CD1c-positive myeloid dendritic cell (primary cell): ENCODE measurements at regions not wholly inside any gene's neighbourhood (a gene's known extent, or its start where the extent isn't known, plus 50 kb on each side); places are given as distances from the start of the nearest gene placed in this dataset.

Experiments
- DNase-seq: peaks from one replicate; pipeline ENCODE4 v3.0.0-alpha.2; 2016; ENCODE audit errors: extremely low spot score

- DNase-seq = no peak
Measured at GRCh38 chr11:97279341-97279740, 889.5 kb downstream of the JRKL start.

- no peak for DNase-seq
Measured at GRCh38 chr11:97280347-97280746, 890.5 kb downstream of the JRKL start.

- no peak for DNase-seq
Measured at GRCh38 chr11:97289823-97290222, 900.0 kb downstream of the JRKL start.

GRCh38 chr11:97290464-97291041 is 900.7 kb downstream of the JRKL start:
- no peak for DNase-seq

GRCh38 chr11:97296301-97296700 is 906.5 kb downstream of the JRKL start:
- DNase-seq = no peak

- no peak for DNase-seq
Measured at GRCh38 chr11:97309291-97309690, 919.5 kb downstream of the JRKL start.

GRCh38 chr11:97325693-97326092 is 935.9 kb downstream of the JRKL start:
- no peak for DNase-seq

- DNase-seq = no peak
Measured at GRCh38 chr11:97332271-97332670, 942.5 kb downstream of the JRKL start.

GRCh38 chr11:97336064-97336463 is 946.3 kb downstream of the JRKL start:
- no peak for DNase-seq

- DNase-seq = no peak
Measured at GRCh38 chr11:97345032-97345431, 955.2 kb downstream of the JRKL start.

GRCh38 chr11:97349201-97349600 is 959.4 kb downstream of the JRKL start:
- DNase-seq = no peak

GRCh38 chr11:97351939-97352338 is 962.1 kb downstream of the JRKL start:
- DNase-seq = no peak

- no peak for DNase-seq
Measured at GRCh38 chr11:97354026-97354425, 964.2 kb downstream of the JRKL start.

GRCh38 chr11:97354576-97354975 is 964.8 kb downstream of the JRKL start:
- DNase-seq = no peak

- DNase-seq = no peak
Measured at GRCh38 chr11:97355230-97355629, 965.4 kb downstream of the JRKL start.

- DNase-seq = no peak
Measured at GRCh38 chr11:97356144-97356543, 966.3 kb downstream of the JRKL start.

- DNase-seq = no peak
Measured at GRCh38 chr11:97359016-97359415, 969.2 kb downstream of the JRKL start.

- DNase-seq = no peak
Measured at GRCh38 chr11:97361812-97362378, 972.1 kb downstream of the JRKL start.

- no peak for DNase-seq
Measured at GRCh38 chr11:97363331-97363730, 973.5 kb downstream of the JRKL start.

- no peak for DNase-seq
Measured at GRCh38 chr11:97364047-97364446, 974.2 kb downstream of the JRKL start.

- DNase-seq = no peak
Measured at GRCh38 chr11:97367406-97368083, 977.7 kb downstream of the JRKL start.

GRCh38 chr11:97389270-97389669 is 999.5 kb downstream of the JRKL start:
- no peak for DNase-seq

GRCh38 chr11:97398246-97398645 is 1008.4 kb downstream of the JRKL start:
- DNase-seq = no peak

GRCh38 chr11:97409141-97409540 is 1019.3 kb downstream of the JRKL start:
- DNase-seq = no peak
